Naive thymus-derived CD4-positive, alpha-beta T cell (primary cell): ENCODE measurements at regions not wholly inside any gene's neighbourhood (a gene's known extent, or its start where the extent isn't known, plus 50 kb on each side); places are given as distances from the start of the nearest gene placed in this dataset.

Experiments
- ATAC-seq: fragments of 150-1000 bp; cut with Tn5 transposase; 2 replicates; pipeline ENCODE4 v1.10.0; 2021; ENCODE audit warnings: mild to moderate bottlenecking, moderate library complexity
- CTCF ChIA-PET: fragments of 350-600 bp; sonication (Branson Sonifier 250); formaldehyde crosslinking; loops from one replicate; lab custom pipeline; 2021; ENCODE audit warnings: antibody characterized with exemption; lab: Charles Lee
- POLR2A ChIA-PET: fragments of 350-600 bp; sonication (Branson Sonifier 250); formaldehyde crosslinking; loops from one replicate; lab custom pipeline; 2021; ENCODE audit warnings: antibody characterized with exemption, inconsistent platforms; lab: Charles Lee
- DNase-seq, 9 donors: peaks; one replicate each; pipeline versions ENCODE4 v3.0.0 to v3.0.0-alpha.2; 2020 to 2022; ENCODE audit warnings: mixed read lengths in 1 of 9
- H3K27ac ChIP-seq: one replicate; pipeline ENCODE4 v1.7.0; 2013; ENCODE audit warnings: mild to moderate bottlenecking, low read depth, low read length, moderate library complexity
- H3K27me3 ChIP-seq, 2 donors: one replicate each; pipeline ENCODE4 v1.7.0; 2013; ENCODE audit warnings: low read length in 2 of 2, mild to moderate bottlenecking in 2 of 2, moderate library complexity in 2 of 2; ENCODE audit not compliant: control insufficient read depth in 2 of 2, insufficient read depth in 2 of 2
- H3K36me3 ChIP-seq, 3 experiments: 1 replicate in 2 of 3; 2 replicates in 1 of 3; pipeline ENCODE4 v1.7.0; 2013; ENCODE audit warnings: low read length in 3 of 3, mild to moderate bottlenecking in 3 of 3, moderate library complexity in 1 of 3; ENCODE audit not compliant: insufficient read depth in 3 of 3, control insufficient read depth in 2 of 3
- H3K4me1 ChIP-seq, 2 donors: one replicate each; pipeline ENCODE4 v1.7.0; 2013; ENCODE audit warnings: low read length in 2 of 2, mild to moderate bottlenecking in 2 of 2, moderate library complexity in 1 of 2; ENCODE audit not compliant: control insufficient read depth in 2 of 2, insufficient read depth in 2 of 2
- H3K4me3 ChIP-seq: 2 replicates; pipeline ENCODE4 v1.7.0; 2013; ENCODE audit warnings: mild to moderate bottlenecking, low read length
- H3K9me3 ChIP-seq, 3 experiments: 1 replicate in 2 of 3; 2 replicates in 1 of 3; pipeline ENCODE4 v1.7.0; 2013; ENCODE audit warnings: low read length in 3 of 3; ENCODE audit not compliant: control insufficient read depth in 2 of 3
- H3K27ac Mint-ChIP-seq, 9 donors: one replicate each; pipeline ENCODE4 v1.8.0; 2020 to 2022; ENCODE audit warnings: mixed read lengths in 9 of 9, mild to moderate bottlenecking in 8 of 9, moderate library complexity in 5 of 9, inconsistent platforms in 2 of 9
- H3K27me3 Mint-ChIP-seq, 5 donors: one replicate each; pipeline ENCODE4 v1.8.0; 2021 to 2022; ENCODE audit warnings: mixed read lengths in 5 of 5, mild to moderate bottlenecking in 1 of 5
- H3K36me3 Mint-ChIP-seq, 5 donors: one replicate each; pipeline ENCODE4 v1.8.0; 2020 to 2022; ENCODE audit warnings: mixed read lengths in 5 of 5, mild to moderate bottlenecking in 3 of 5, inconsistent platforms in 1 of 5
- H3K4me1 Mint-ChIP-seq, 7 donors: one replicate each; pipeline ENCODE4 v1.8.0; 2020 to 2022; ENCODE audit warnings: mixed read lengths in 7 of 7, mild to moderate bottlenecking in 3 of 7, inconsistent platforms in 1 of 7
- H3K4me3 Mint-ChIP-seq, 10 donors: one replicate each; pipeline ENCODE4 v1.8.0; 2020 to 2022; ENCODE audit warnings: mild to moderate bottlenecking in 10 of 10, mixed read lengths in 10 of 10, moderate library complexity in 6 of 10, inconsistent platforms in 2 of 10
- H3K9me3 Mint-ChIP-seq, 11 donors: one replicate each; pipeline ENCODE4 v1.8.0; 2020 to 2022; ENCODE audit warnings: mixed read lengths in 11 of 11, mild to moderate bottlenecking in 4 of 11, inconsistent platforms in 1 of 11, moderate library complexity in 1 of 11
- intact Hi-C, 2 donors: fragments of 100-400 bp; cut with micrococcal nuclease; formaldehyde crosslinking; loops; one replicate each; pipeline ENCODE4 v1.15.1; 2023

DNA sequence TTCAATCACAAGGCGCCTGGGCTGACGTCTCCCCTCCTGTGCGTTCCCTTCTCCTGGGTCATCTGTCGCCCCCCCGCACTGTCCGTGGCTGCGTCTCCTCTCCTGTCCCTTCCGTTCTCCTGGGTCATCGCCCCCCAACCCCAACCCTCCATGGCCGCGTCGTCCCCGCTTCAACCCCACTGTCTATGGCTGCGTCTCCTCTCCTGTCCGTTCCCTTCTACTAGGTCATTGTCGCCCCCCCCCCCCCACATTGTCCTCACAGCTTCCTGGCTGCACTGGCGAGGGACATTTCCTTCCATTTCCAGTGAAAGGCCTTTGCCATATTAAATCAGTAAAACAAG lies 118.9 kb downstream of the TMEM18 start:
- no peaks in the 10 kb centered on the region for H3K36me3 ChIP-seq
- intact Hi-C loops: no loop called here
- H3K27me3 ChIP-seq: no peaks in the 10 kb centered on the region
- Mint-ChIP-seq H3K4me3 (peak overlapping the region in 3 of 10 donors; percentile 13 to 55 (median 38)), H3K36me3 (no peaks in the 10 kb centered on the region), H3K9me3 (no peaks in the 10 kb centered on the region), H3K27ac (peak overlapping the region in 1 of 9 donors; percentile 62), H3K4me1 (peaks cover 0 to 2% (median 0%) of the 10 kb centered on the region in 7 donors), H3K27me3 (peaks cover 0 to 33% (median 17%) of the 10 kb centered on the region in 5 donors)
- ChIA-PET POLR2A (no interaction called here), CTCF (no interaction called here)
- DNase-seq (no peak), ATAC-seq (no peak)
- no peaks in the 10 kb centered on the region for H3K9me3 ChIP-seq
- H3K4me3 ChIP-seq: no peak overlapping the region
- no peaks in the 10 kb centered on the region for H3K4me1 ChIP-seq
- no peak overlapping the region for H3K27ac ChIP-seq

DNA sequence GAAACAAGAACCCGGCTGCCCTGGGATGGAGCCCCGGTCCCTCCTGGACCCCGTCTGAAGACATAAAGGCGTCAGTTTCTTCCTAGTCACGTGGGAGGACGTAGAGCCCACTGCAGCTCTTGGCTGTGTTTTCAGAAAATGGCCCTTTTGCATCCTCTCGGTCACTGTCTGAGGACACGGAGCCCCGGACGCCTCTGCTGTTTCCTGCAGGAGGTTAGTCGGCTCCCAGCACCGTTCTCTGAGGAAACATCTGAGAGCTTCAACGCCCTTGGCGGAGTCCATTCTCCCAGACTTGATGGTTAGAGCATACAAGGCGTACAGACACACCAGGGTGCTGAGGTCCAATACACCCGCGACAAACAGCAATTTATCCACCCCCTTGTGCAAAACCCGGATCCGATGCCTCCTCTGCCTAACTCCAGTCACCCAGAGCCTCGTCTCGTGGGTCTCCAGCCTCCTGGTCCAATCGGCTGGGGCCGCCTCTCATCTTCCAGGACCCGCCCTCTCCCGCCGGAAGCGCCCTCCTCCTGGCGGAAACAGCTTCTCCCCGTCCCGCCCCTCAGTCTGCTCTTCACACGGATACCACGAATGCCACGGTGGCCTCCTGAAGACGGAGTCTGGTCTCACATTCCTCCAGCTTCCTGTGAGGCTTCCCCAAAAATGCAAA lies 119.4 kb downstream of the TMEM18 start:
- DNase-seq (no peak), ATAC-seq (no peak)
- H3K9me3 ChIP-seq: no peaks in the 10 kb centered on the region
- peak overlapping the region in 5 of 10 donors; percentile 13 to 55 (median 32) for H3K4me3 Mint-ChIP-seq
- H3K4me3 ChIP-seq: no peak overlapping the region
- POLR2A ChIA-PET: no interaction called here
- CTCF ChIA-PET: no interaction called here
- H3K27me3 ChIP-seq: no peaks in the 10 kb centered on the region
- H3K36me3 Mint-ChIP-seq: no peaks in the 10 kb centered on the region
- peak overlapping the region in 1 of 9 donors; percentile 62 for H3K27ac Mint-ChIP-seq
- no peaks in the 10 kb centered on the region for H3K9me3 Mint-ChIP-seq
- H3K4me1 Mint-ChIP-seq: peaks cover 0 to 2% (median 0%) of the 10 kb centered on the region in 7 donors
- H3K4me1 ChIP-seq: no peaks in the 10 kb centered on the region
- H3K27me3 Mint-ChIP-seq: peaks cover 0 to 33% (median 17%) of the 10 kb centered on the region in 5 donors
- intact Hi-C loops: no loop called here
- no peaks in the 10 kb centered on the region for H3K36me3 ChIP-seq
- no peak overlapping the region for H3K27ac ChIP-seq

DNA sequence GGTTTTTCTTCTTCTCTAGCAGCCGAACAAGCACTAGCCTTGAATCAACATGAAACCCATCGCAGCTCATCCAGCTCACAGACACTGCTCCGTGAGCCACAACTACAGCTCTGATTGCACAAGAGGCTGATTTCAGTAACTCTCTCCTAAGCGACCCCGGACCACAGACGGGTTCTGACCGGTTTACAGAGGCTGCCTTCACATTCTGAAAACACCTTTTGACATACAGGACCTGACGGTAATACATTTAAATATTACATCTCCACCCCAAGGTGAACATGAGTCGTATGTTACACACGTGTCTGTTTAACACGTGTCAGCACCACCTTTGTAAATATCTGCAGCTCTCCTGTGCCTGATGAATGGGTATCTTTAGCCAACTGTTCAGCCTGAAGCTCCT lies 120.7 kb downstream of the TMEM18 start:
- H3K27me3 Mint-ChIP-seq: peaks cover 0 to 31% (median 17%) of the 10 kb centered on the region in 5 donors

DNA sequence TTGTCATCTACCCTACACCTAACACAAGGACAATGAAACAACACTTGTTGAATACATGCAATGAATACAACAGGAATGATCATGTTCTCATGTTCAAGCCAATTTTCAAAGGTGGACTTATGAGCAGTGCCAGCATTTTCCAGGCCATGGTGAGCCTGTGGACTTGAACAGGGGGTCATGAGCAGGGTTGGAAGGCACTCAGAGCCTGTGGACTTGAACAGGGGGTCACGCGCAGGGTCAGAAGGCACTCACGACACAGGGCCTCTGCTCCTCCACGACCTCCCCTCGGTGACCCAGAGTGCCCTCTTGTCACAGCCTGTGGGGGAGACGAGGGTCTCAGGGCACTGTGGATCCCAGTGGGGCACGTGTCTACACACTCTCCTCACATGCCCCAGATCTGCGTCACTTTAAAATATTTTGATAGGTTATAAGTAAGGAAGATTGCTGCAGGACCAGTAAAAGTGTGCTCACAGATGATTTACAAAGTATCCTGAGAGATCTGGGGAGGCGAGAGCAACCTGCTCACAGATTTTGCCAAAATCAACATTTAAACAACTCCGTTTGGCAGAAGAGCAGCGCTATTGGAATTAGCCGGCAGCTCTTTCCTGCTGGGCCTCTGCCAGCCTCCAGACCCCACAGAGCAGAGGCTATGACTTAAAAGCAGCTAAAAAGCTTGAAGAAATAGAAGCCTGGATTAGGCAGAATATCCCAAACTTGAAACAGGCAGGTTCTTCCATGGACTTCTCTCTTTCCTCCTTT lies 121.9 kb downstream of the TMEM18 start:
- DNase-seq (no peak), ATAC-seq (no peak)
- H3K27me3 Mint-ChIP-seq: peaks cover 0 to 27% (median 15%) of the 10 kb centered on the region in 5 donors
- POLR2A ChIA-PET: no interaction called here
- H3K4me1 Mint-ChIP-seq: peaks cover 0 to 2% (median 0%) of the 10 kb centered on the region in 7 donors
- peaks cover 0 to 2% (median 0%) of the 10 kb centered on the region in 11 donors for H3K9me3 Mint-ChIP-seq
- H3K36me3 ChIP-seq: no peaks in the 10 kb centered on the region
- no peaks in the 10 kb centered on the region for H3K36me3 Mint-ChIP-seq
- H3K27me3 ChIP-seq: no peaks in the 10 kb centered on the region
- H3K27ac Mint-ChIP-seq: no peak overlapping the region
- intact Hi-C loops: no loop called here
- no peak overlapping the region for H3K4me3 Mint-ChIP-seq
- CTCF ChIA-PET: no interaction called here
- no peaks in the 10 kb centered on the region for H3K4me1 ChIP-seq
- H3K27ac ChIP-seq: no peak overlapping the region
- H3K9me3 ChIP-seq: no peaks in the 10 kb centered on the region
- no peak overlapping the region for H3K4me3 ChIP-seq

More for the DNA sequence above, 120.7 kb downstream of the TMEM18 start:
- Mint-ChIP-seq H3K4me3 (no peak overlapping the region), H3K9me3 (peaks cover 0 to 2% (median 0%) of the 10 kb centered on the region in 11 donors), H3K27ac (no peak overlapping the region), H3K4me1 (peaks cover 0 to 2% (median 0%) of the 10 kb centered on the region in 7 donors), H3K36me3 (no peaks in the 10 kb centered on the region)
- H3K4me3 ChIP-seq: no peak overlapping the region
- intact Hi-C loops: no loop called here
- ChIA-PET POLR2A (no interaction called here), CTCF (no interaction called here)
- DNase-seq: no peak
- H3K4me1 ChIP-seq: no peaks in the 10 kb centered on the region
- no peaks in the 10 kb centered on the region for H3K36me3 ChIP-seq
- H3K9me3 ChIP-seq: no peaks in the 10 kb centered on the region
- no peak for ATAC-seq
- H3K27ac ChIP-seq: no peak overlapping the region
- H3K27me3 ChIP-seq: no peaks in the 10 kb centered on the region

DNA sequence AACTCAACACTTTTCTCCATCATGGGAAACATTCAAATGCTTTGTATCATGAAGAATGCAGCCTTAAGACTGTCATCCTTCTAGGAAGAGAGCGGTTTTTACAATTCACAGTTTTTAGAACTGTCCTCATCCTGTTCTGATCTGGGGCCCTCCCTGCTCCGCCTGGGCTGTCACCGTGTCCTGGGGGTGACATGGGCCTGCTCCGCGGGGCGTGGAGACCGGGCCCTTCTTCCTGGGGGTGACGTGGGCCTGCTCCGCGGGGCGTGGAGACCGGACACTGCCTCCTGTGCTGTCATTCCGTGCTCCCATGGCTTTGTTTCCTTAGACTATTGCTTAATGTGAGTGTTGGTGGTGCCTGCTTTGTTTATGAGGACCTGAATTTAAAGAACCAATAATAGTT lies 122.8 kb downstream of the TMEM18 start:
- peaks cover 0 to 27% (median 15%) of the 10 kb centered on the region in 5 donors for H3K27me3 Mint-ChIP-seq

DNA sequence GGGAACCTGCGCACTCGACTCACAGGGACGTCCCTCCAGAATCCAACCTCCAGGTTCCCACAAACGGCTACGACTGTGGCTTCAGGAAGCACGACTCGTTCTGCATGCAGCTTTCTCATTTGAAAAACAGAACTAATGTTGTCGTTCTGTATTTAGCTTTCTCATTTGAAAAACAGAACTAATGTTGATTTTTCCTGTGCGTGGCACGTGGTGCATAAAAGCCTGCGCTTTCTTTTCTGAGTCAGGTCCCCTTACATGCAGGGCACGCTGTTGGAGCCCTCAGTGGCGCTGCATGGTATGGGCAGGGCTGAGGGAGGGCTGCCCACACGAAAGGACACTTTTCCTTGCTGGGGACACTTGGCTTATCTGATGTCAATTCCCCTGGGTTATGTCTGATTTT lies 124.3 kb downstream of the TMEM18 start:
- Histone ChIP-seq H3K4me3 (no peak overlapping the region), H3K4me1 (no peaks in the 10 kb centered on the region), H3K27ac (no peak overlapping the region), H3K27me3 (no peaks in the 10 kb centered on the region), H3K9me3 (no peaks in the 10 kb centered on the region), H3K36me3 (no peaks in the 10 kb centered on the region)
- no peak overlapping the region for H3K4me3 Mint-ChIP-seq
- ChIA-PET CTCF (interaction anchor here (0.7 kb wide), 1 partner anchor 1018 kb away, joined by 3 read pairs; no protein-coding TSS in a partner anchor), POLR2A (no interaction called here)
- no peaks in the 10 kb centered on the region for H3K4me1 Mint-ChIP-seq
- ATAC-seq: no peak
- H3K9me3 Mint-ChIP-seq: peaks cover 0 to 2% (median 0%) of the 10 kb centered on the region in 11 donors
- peak overlapping the region in 1 of 9 donors; percentile 70 for H3K27ac Mint-ChIP-seq
- peaks cover 7 to 17% (median 12%) of the 10 kb centered on the region in 5 donors for H3K27me3 Mint-ChIP-seq
- intact Hi-C loops: no loop called here
- no peak for DNase-seq
- H3K36me3 Mint-ChIP-seq: no peaks in the 10 kb centered on the region

More for the DNA sequence above, 122.8 kb downstream of the TMEM18 start:
- H3K27ac ChIP-seq: no peak overlapping the region
- Mint-ChIP-seq H3K27ac (no peak overlapping the region), H3K36me3 (no peaks in the 10 kb centered on the region), H3K9me3 (peaks cover 0 to 2% (median 0%) of the 10 kb centered on the region in 11 donors), H3K4me3 (no peak overlapping the region), H3K4me1 (peaks cover 0 to 2% (median 0%) of the 10 kb centered on the region in 7 donors)
- no peak for DNase-seq
- no peaks in the 10 kb centered on the region for H3K27me3 ChIP-seq
- no peak for ATAC-seq
- POLR2A ChIA-PET: no interaction called here
- CTCF ChIA-PET: no interaction called here
- no peak overlapping the region for H3K4me3 ChIP-seq
- intact Hi-C loops: no loop called here
- H3K4me1 ChIP-seq: no peaks in the 10 kb centered on the region
- no peaks in the 10 kb centered on the region for H3K9me3 ChIP-seq
- H3K36me3 ChIP-seq: no peaks in the 10 kb centered on the region
